HepG2 (cell line): ENCODE measurements at regions not wholly inside any gene's neighbourhood (a gene's known extent, or its start where the extent isn't known, plus 50 kb on each side); places are given as distances from the start of the nearest gene placed in this dataset.

Source experiments
- ATAC-seq: fragments of 200-7000 bp; cut with Tn5 transposase; 3 replicates; pipeline ENCODE4 v1.9.1; 2020; ENCODE audit warnings: mild to moderate bottlenecking, moderate library complexity
- BruUV-seq: library from RNA; stranded (reverse); fragments of 400-500 nt; replicated peaks from 2 replicates; lab custom pipeline; 2021; lab: Mats Ljungman, UMichigan
- CTCF ChIA-PET: fragments of 300-600 bp; formaldehyde crosslinking; extraction: SDS; loops from one replicate; lab custom pipeline; 2021; ENCODE audit warnings: low total read pairs, inconsistent platforms, low intra/inter-chr PET ratio; lab: Yijun Ruan, JAX
- POLR2A ChIA-PET: fragments of 350-600 bp; sonication (Branson Sonifier 250); formaldehyde crosslinking; loops from one replicate; lab custom pipeline; 2020; ENCODE audit warnings: antibody characterized with exemption, inconsistent platforms; lab: Yijun Ruan, JAX
- DNase-seq: peaks from one replicate; pipeline ENCODE4 v3.0.0-alpha.2; 2015; ENCODE audit warnings: low spot score
- FAIRE-seq: peaks from 3 replicates; lab custom pipeline; 2011; peaks lifted over from hg19 to GRCh38; lab: Jason Lieb, UNC
- H2AFZ ChIP-seq: one replicate; pipeline ENCODE4 v1.6.1; 2011; ENCODE audit warnings: low read length, inconsistent platforms
- H3K27ac ChIP-seq: fragments of 300-600 bp; 3 replicates; pipeline ENCODE4 v1.8.0; 2011; ENCODE audit warnings: mixed run types, mild to moderate bottlenecking, mixed read lengths, low read length, inconsistent platforms; ENCODE audit not compliant: insufficient read depth; ENCODE audit errors: extremely low read length
- H3K27me3 ChIP-seq, 2 experiments: fragments of 200-600 bp in 1 of 2; 2 replicates in 1 of 2; 3 replicates in 1 of 2; pipeline versions ENCODE4 v1.6.0 to v1.8.0; 2011; ENCODE audit warnings: low read length in 2 of 2, mild to moderate bottlenecking in 2 of 2, moderate library complexity in 2 of 2, inconsistent platforms in 1 of 2; ENCODE audit not compliant: insufficient read depth in 2 of 2, control insufficient read depth in 1 of 2
- H3K36me3 ChIP-seq, 2 experiments: fragments of 200-600 bp in 1 of 2; replicated peaks in 1 of 2; 2 replicates in 1 of 2; 3 replicates in 1 of 2; pipeline versions ENCODE4 v1.5.1 to v1.8.0; 2011; ENCODE audit warnings: low read length in 2 of 2, inconsistent platforms in 1 of 2; ENCODE audit not compliant: insufficient read depth in 2 of 2, control insufficient read depth in 1 of 2
- H3K4me1 ChIP-seq: 2 replicates; pipeline ENCODE4 v1.5.1; 2012; ENCODE audit warnings: low read length, inconsistent platforms; ENCODE audit not compliant: insufficient read depth
- H3K4me2 ChIP-seq: 2 replicates; pipeline ENCODE4 v1.6.0; 2011; ENCODE audit warnings: low read depth, low read length, inconsistent platforms
- H3K4me3 ChIP-seq, 3 experiments: fragments of 200-600 bp in 1 of 3; sonication (generic), shearing (Covaris generic) in 1 of 3; replicated peaks in 1 of 3; 2 replicates each; pipeline ENCODE4 v1.5.1; 2011 to 2016; ENCODE audit warnings: low read length in 3 of 3, inconsistent platforms in 2 of 3, low read depth in 2 of 3, mild to moderate bottlenecking in 2 of 3, control low read depth in 1 of 3, mixed read lengths in 1 of 3; ENCODE audit not compliant: insufficient read depth in 1 of 3
- H3K79me2 ChIP-seq: one replicate; pipeline ENCODE4 v1.6.1; 2011; ENCODE audit warnings: low read length, inconsistent platforms; ENCODE audit not compliant: insufficient read depth
- H3K9ac ChIP-seq: 2 replicates; pipeline ENCODE4 v1.6.0; 2011; ENCODE audit warnings: mild to moderate bottlenecking, low read depth, low read length, inconsistent platforms; ENCODE audit not compliant: insufficient read depth
- H3K9me3 ChIP-seq: 2 replicates; pipeline ENCODE4 v1.5.1; 2012; ENCODE audit warnings: mild to moderate bottlenecking, low read length
- H4K20me1 ChIP-seq: 2 replicates; pipeline ENCODE4 v1.6.0; 2011; ENCODE audit warnings: inconsistent platforms, mild to moderate bottlenecking, low read length, moderate library complexity; ENCODE audit not compliant: insufficient read depth
- CBX2 ChIP-seq, 2 experiments: fragments of 200-600 bp in 1 of 2; sonication (generic); formaldehyde crosslinking in 1 of 2; IDR thresholded peaks; 2 replicates each; pipeline versions ENCODE4 v1.7.0 to v1.8.1; 2018 to 2022; ENCODE audit warnings: low read depth in 2 of 2, low read length in 1 of 2, mild to moderate bottlenecking in 1 of 2, missing genetic modification reagents in 1 of 2
- DMTF1 ChIP-seq: sonication (generic); formaldehyde crosslinking; IDR thresholded peaks from 2 replicates; pipeline ENCODE4 v1.4.0; 2020; ENCODE audit warnings: mild to moderate bottlenecking, missing genetic modification reagents
- HDAC2 ChIP-seq: sonication (generic); formaldehyde crosslinking; IDR thresholded peaks from 2 replicates; pipeline ENCODE4 v1.4.0; 2020; ENCODE audit warnings: missing genetic modification reagents
- HOXA9 ChIP-seq: sonication (generic); formaldehyde crosslinking; IDR thresholded peaks from 2 replicates; pipeline ENCODE4 v1.8.1; 2022; ENCODE audit warnings: missing genetic modification reagents, mild to moderate bottlenecking, moderate library complexity, borderline replicate concordance
- PRMT3 ChIP-seq: sonication (generic); formaldehyde crosslinking; IDR thresholded peaks from 2 replicates; pipeline ENCODE4 v1.8.1; 2022; ENCODE audit warnings: low read depth, mild to moderate bottlenecking, moderate library complexity, missing genetic modification reagents, borderline replicate concordance
- ZNF414 ChIP-seq: sonication (generic); formaldehyde crosslinking; IDR thresholded peaks from 2 replicates; pipeline ENCODE4 v1.5.0; 2020; ENCODE audit warnings: missing genetic modification reagents
- ZNF512B ChIP-seq: sonication (generic); formaldehyde crosslinking; IDR thresholded peaks from 2 replicates; pipeline ENCODE4 v1.5.1; 2020; ENCODE audit warnings: missing genetic modification reagents, mild to moderate bottlenecking, borderline replicate concordance
- WGBS: methylation state at CpG from one replicate; pipeline ENCODE4 v1.1.6; 2017; ENCODE audit warnings: low lambda C conversion rate; 5-methylcytosine and 5-hydroxymethylcytosine counted together
- in situ Hi-C: cut with HindIII; loops from 2 replicates; pipeline ENCODE4 v1.10.0; 2017; ENCODE audit warnings: low pct_unique_long_range_greater_than_20kb; ENCODE audit not compliant: extremely low pct_ligation_motif_present
- intact Hi-C: fragments of 100-400 bp; cut with micrococcal nuclease; formaldehyde crosslinking; loops from one replicate; pipeline ENCODE4 v1.10.0; 2022; ENCODE audit not compliant: unreplicated experiment

GRCh38 chr16:80441935-80442334 lies 98.9 kb upstream of the DYNLRB2 start (continued):
- TF ChIP-seq HOXA9 (CRISPR knock-in tag) (no peak), ZNF512B (CRISPR knock-in tag) (no peak), ZNF414 (CRISPR knock-in tag) (no peak)

- CTCF ChIA-PET: no interaction called here
- H3K27ac ChIP-seq: no peak overlapping the region
- no peaks in the 10 kb centered on the region for H3K36me3 ChIP-seq
- ATAC-seq (no peak), DNase-seq (no peak), FAIRE-seq (no peak)
- intact Hi-C loops (no loop called here), in situ Hi-C loops (no loop called here)
- peak overlapping the region; percentile 21; the same call in 1 of the 2 replicates for H3K4me2 ChIP-seq
- no peaks in the 10 kb centered on the region for H3K9me3 ChIP-seq
- no peaks in the 10 kb centered on the region for H3K79me2 ChIP-seq
- H4K20me1 ChIP-seq: no peaks in the 10 kb centered on the region
- no peak overlapping the region for H3K9ac ChIP-seq
- no peaks in the 10 kb centered on the region for H3K27me3 ChIP-seq
- WGBS: 0% methylated on average over 2 of the region's 2 CpGs
- no TSS peak for BruUV-seq
- TF ChIP-seq DMTF1 (CRISPR knock-in tag) (no peak), HDAC2 (CRISPR knock-in tag) (no peak), PRMT3 (no peak), CBX2 (IDR thresholded peaks at IDR 0.05; ENCODE audit: low read depth, low read length) (no peak), CBX2 (CRISPR knock-in tag; IDR thresholded peaks at IDR 0.05; ENCODE audit: low read depth) (no peak)
- H3K4me1 ChIP-seq: no peaks in the 10 kb centered on the region
- POLR2A ChIA-PET: no interaction called here
- H3K4me3 ChIP-seq: 0 out of 6 replicates have a peak overlapping the region, but pooled peaks of 1 of the 3 experiments have one; percentile 6
- no peak overlapping the region for H2AFZ ChIP-seq
Measured at GRCh38 chr16:80440667-80441066, 100.1 kb upstream of the DYNLRB2 start.
